ENCODE measurements at regions not wholly inside any gene's neighbourhood (a gene's known extent, or its start where the extent isn't known, plus 50 kb on each side); places are given as distances from the start of the nearest gene placed in this dataset.

DNA sequence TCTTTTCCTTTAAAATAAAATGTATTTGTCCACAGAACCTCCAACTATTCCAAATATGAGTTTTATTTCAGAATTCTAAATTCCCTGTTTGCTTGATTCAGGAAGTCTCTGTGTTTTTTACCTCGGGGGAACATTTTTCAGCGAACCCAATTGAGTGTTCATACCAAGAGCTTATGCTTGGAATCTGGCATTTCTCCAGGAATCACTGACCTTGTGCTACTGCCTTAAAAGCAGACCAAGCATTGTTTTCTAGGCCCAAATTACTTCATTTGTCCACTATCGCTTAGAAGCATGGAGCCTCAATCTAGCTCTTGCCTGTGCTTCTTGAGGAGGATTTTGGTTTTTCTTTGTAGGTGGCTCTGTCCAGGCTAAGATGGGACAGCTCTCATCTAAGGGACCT, 59.4 kb downstream of the EBLN1 start:
- Histone ChIP-seq H3K9ac (ENCODE audit: low read length) (no peak overlapping the region), H3K27me3 (ENCODE audit: insufficient read depth, low read length) (no peaks in the 10 kb centered on the region), H2AFZ (ENCODE audit: low read depth, low read length, poor library complexity, severe bottlenecking) (no peak overlapping the region), H3K36me3 (ENCODE audit: control insufficient read depth in 1 of 2, insufficient read depth in 2 of 2, low read length in 2 of 2) (no peaks in the 10 kb centered on the region), H3K27ac (ENCODE audit: low read depth, low read length) (no peak overlapping the region), H3K9me2 (ENCODE audit: insufficient read depth) (no peaks in the 10 kb centered on the region), H3K9me3 (ENCODE audit: control insufficient read depth in 1 of 2, insufficient read depth in 1 of 2, low read depth in 1 of 2, low read length in 2 of 2) (no peaks in the 10 kb centered on the region), H3K4me1 (ENCODE audit: control insufficient read depth in 1 of 2, insufficient read depth in 2 of 2, low read length in 2 of 2) (no peaks in the 10 kb centered on the region), H3K79me2 (ENCODE audit: insufficient read depth, low read length) (no peaks in the 10 kb centered on the region), H4K20me1 (ENCODE audit: insufficient read depth) (no peaks in the 10 kb centered on the region), H3K4me3 (replicated peaks in 1 of 2; ENCODE audit: low read depth in 1 of 2, low read length in 2 of 2) (no peak overlapping the region), H3K4me2 (ENCODE audit: low read length) (no peak overlapping the region)
- DNase-seq (ENCODE audit: low read depth, low spot score), result no peak
- intact Hi-C loops (cut with micrococcal nuclease), result no loop called here
- TF ChIP-seq, protein P1, sequence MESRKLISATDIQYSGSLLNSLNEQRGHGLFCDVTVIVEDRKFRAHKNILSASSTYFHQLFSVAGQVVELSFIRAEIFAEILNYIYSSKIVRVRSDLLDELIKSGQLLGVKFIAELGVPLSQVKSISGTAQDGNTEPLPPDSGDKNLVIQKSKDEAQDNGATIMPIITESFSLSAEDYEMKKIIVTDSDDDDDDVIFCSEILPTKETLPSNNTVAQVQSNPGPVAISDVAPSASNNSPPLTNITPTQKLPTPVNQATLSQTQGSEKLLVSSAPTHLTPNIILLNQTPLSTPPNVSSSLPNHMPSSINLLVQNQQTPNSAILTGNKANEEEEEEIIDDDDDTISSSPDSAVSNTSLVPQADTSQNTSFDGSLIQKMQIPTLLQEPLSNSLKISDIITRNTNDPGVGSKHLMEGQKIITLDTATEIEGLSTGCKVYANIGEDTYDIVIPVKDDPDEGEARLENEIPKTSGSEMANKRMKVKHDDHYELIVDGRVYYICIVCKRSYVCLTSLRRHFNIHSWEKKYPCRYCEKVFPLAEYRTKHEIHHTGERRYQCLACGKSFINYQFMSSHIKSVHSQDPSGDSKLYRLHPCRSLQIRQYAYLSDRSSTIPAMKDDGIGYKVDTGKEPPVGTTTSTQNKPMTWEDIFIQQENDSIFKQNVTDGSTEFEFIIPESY (IDR thresholded peaks at IDR 0.05; ENCODE audit: extremely low read depth, insufficient replicate concordance, low read length), result no peak
- TF ChIP-seq YY1 (IDR thresholded peaks at IDR 0.05; ENCODE audit: extremely low read depth, insufficient replicate concordance, low read depth, low read length) (no peak), ELF1 (IDR thresholded peaks at IDR 0.05; ENCODE audit: borderline replicate concordance, low read depth) (no peak), POLR2A (IDR thresholded peaks at IDR 0.05; ENCODE audit: borderline replicate concordance, extremely low read depth, insufficient read depth, insufficient read length) (no peak), SIN3A (IDR thresholded peaks at IDR 0.05; ENCODE audit: low read depth) (no peak), TCF7L2 (IDR thresholded peaks at IDR 0.05; ENCODE audit: borderline replicate concordance, extremely low read depth, insufficient read depth, insufficient read length) (no peak), SP1 (IDR thresholded peaks at IDR 0.05; ENCODE audit: low read depth) (no peak), SRF (IDR thresholded peaks at IDR 0.05; ENCODE audit: low read depth) (no peak), JUND (IDR thresholded peaks at IDR 0.05) (no peak)
- TF ChIP-seq, protein P2, sequence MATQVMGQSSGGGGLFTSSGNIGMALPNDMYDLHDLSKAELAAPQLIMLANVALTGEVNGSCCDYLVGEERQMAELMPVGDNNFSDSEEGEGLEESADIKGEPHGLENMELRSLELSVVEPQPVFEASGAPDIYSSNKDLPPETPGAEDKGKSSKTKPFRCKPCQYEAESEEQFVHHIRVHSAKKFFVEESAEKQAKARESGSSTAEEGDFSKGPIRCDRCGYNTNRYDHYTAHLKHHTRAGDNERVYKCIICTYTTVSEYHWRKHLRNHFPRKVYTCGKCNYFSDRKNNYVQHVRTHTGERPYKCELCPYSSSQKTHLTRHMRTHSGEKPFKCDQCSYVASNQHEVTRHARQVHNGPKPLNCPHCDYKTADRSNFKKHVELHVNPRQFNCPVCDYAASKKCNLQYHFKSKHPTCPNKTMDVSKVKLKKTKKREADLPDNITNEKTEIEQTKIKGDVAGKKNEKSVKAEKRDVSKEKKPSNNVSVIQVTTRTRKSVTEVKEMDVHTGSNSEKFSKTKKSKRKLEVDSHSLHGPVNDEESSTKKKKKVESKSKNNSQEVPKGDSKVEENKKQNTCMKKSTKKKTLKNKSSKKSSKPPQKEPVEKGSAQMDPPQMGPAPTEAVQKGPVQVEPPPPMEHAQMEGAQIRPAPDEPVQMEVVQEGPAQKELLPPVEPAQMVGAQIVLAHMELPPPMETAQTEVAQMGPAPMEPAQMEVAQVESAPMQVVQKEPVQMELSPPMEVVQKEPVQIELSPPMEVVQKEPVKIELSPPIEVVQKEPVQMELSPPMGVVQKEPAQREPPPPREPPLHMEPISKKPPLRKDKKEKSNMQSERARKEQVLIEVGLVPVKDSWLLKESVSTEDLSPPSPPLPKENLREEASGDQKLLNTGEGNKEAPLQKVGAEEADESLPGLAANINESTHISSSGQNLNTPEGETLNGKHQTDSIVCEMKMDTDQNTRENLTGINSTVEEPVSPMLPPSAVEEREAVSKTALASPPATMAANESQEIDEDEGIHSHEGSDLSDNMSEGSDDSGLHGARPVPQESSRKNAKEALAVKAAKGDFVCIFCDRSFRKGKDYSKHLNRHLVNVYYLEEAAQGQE (IDR thresholded peaks at IDR 0.05; ENCODE audit: low read depth), result no peak
- TF ChIP-seq, protein P3, sequence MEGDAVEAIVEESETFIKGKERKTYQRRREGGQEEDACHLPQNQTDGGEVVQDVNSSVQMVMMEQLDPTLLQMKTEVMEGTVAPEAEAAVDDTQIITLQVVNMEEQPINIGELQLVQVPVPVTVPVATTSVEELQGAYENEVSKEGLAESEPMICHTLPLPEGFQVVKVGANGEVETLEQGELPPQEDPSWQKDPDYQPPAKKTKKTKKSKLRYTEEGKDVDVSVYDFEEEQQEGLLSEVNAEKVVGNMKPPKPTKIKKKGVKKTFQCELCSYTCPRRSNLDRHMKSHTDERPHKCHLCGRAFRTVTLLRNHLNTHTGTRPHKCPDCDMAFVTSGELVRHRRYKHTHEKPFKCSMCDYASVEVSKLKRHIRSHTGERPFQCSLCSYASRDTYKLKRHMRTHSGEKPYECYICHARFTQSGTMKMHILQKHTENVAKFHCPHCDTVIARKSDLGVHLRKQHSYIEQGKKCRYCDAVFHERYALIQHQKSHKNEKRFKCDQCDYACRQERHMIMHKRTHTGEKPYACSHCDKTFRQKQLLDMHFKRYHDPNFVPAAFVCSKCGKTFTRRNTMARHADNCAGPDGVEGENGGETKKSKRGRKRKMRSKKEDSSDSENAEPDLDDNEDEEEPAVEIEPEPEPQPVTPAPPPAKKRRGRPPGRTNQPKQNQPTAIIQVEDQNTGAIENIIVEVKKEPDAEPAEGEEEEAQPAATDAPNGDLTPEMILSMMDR (IDR thresholded peaks at IDR 0.05 in 2 of 3, conservative IDR thresholded peaks at IDR 0.05 in 1 of 3; ENCODE audit: borderline replicate concordance in 1 of 3, insufficient read depth in 1 of 3, low read depth in 2 of 3, low read length in 2 of 3), result no peak
- TF ChIP-seq, protein P4, sequence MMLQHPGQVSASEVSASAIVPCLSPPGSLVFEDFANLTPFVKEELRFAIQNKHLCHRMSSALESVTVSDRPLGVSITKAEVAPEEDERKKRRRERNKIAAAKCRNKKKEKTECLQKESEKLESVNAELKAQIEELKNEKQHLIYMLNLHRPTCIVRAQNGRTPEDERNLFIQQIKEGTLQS (IDR thresholded peaks at IDR 0.05), result no peak
- ChIA-PET RAD21 (ENCODE audit: low non-redundant PET in 1 of 2, low total read pairs in 2 of 2, uncharacterized antibody in 2 of 2, unreplicated experiment in 2 of 2) (no interaction called here), CTCF (no interaction called here), POLR2A (no interaction called here)
- no peak for ATAC-seq
- BruUV-seq (replicated peaks), result no TSS peak
